ENCODE measurements at regions not wholly inside any gene's neighbourhood (a gene's known extent, or its start where the extent isn't known, plus 50 kb on each side); places are given as distances from the start of the nearest gene placed in this dataset.

GRCh38 chr4:84286048-84286447 is 213.0 kb downstream of the NKX6-1 start:
- FAIRE-seq (no peak), DNase-seq (ENCODE audit: insufficient read length, low spot score) (no peak)
- no peak for TF ChIP-seq CTCF (IDR thresholded peaks at IDR 0.05; ENCODE audit: insufficient read depth, missing control alignments)

GRCh38 chr4:84279678-84280077 is 219.4 kb downstream of the NKX6-1 start:
- TF ChIP-seq CTCF (IDR thresholded peaks at IDR 0.05; ENCODE audit: insufficient read depth, missing control alignments), result no peak
- no peak for DNase-seq (ENCODE audit: insufficient read length, low spot score)
- FAIRE-seq, result no peak

- no peak for TF ChIP-seq CTCF (IDR thresholded peaks at IDR 0.05; ENCODE audit: insufficient read depth, missing control alignments)
- DNase-seq (ENCODE audit: insufficient read length, low spot score), result no peak
- FAIRE-seq, result no peak
These were observed 221.2 kb downstream of the NKX6-1 start for GRCh38 chr4:84277923-84278322.

GRCh38 chr4:84276752-84277151 is 222.3 kb downstream of the NKX6-1 start:
- FAIRE-seq (no peak), DNase-seq (ENCODE audit: insufficient read length, low spot score) (no peak)
- no peak for TF ChIP-seq CTCF (IDR thresholded peaks at IDR 0.05; ENCODE audit: insufficient read depth, missing control alignments)

- DNase-seq (ENCODE audit: insufficient read length, low spot score) (no peak), FAIRE-seq (no peak)
- no peak for TF ChIP-seq CTCF (IDR thresholded peaks at IDR 0.05; ENCODE audit: insufficient read depth, missing control alignments)
These were observed 229.5 kb downstream of the NKX6-1 start for GRCh38 chr4:84269536-84270044.

- no peak for TF ChIP-seq CTCF (IDR thresholded peaks at IDR 0.05; ENCODE audit: insufficient read depth, missing control alignments)
- FAIRE-seq (no peak), DNase-seq (ENCODE audit: insufficient read length, low spot score) (no peak)
These were observed 234.4 kb downstream of the NKX6-1 start for GRCh38 chr4:84264652-84265051.

GRCh38 chr4:84263415-84263814 is 235.7 kb downstream of the NKX6-1 start:
- no peak for FAIRE-seq
- no peak for DNase-seq (ENCODE audit: insufficient read length, low spot score)
- no peak for TF ChIP-seq CTCF (IDR thresholded peaks at IDR 0.05; ENCODE audit: insufficient read depth, missing control alignments)
